ENCODE measurements at regions not wholly inside any gene's neighbourhood (a gene's known extent, or its start where the extent isn't known, plus 50 kb on each side); places are given as distances from the start of the nearest gene placed in this dataset.

- H3K27me3 ChIP-seq = no peaks in the 10 kb centered on the region
- TF ChIP-seq CTCF (IDR thresholded peaks at IDR 0.05) (no peak), POLR2A (IDR thresholded peaks at IDR 0.05) (no peak)
- H3K27ac ChIP-seq = no peak overlapping the region
- H3K36me3 ChIP-seq = no peaks in the 10 kb centered on the region
- H3K4me1 ChIP-seq = peaks cover 0 to 8% (median 0%) of the 10 kb centered on the region in 4 donors
- H3K9me3 ChIP-seq = no peaks in the 10 kb centered on the region
- no peak for DNase-seq
- no peak overlapping the region for H3K4me3 ChIP-seq
Observed at GRCh38 chr9:14025741-14026140, 288.2 kb downstream of the NFIB start.

GRCh38 chr9:14023285-14023684, 290.7 kb downstream of the NFIB start:
- Histone ChIP-seq H3K9me3 (no peaks in the 10 kb centered on the region), H3K27me3 (no peaks in the 10 kb centered on the region), H3K4me3 (no peak overlapping the region), H3K27ac (no peak overlapping the region), H3K4me1 (peaks cover 0 to 8% (median 0%) of the 10 kb centered on the region in 4 donors), H3K36me3 (no peaks in the 10 kb centered on the region)
- no peak for TF ChIP-seq POLR2A (IDR thresholded peaks at IDR 0.05)
- TF ChIP-seq CTCF (IDR thresholded peaks at IDR 0.05) = no peak
- no peak for DNase-seq

- H3K27ac ChIP-seq = no peak overlapping the region
- H3K4me1 ChIP-seq = peaks cover 0 to 4% (median 0%) of the 10 kb centered on the region in 4 donors
- no peaks in the 10 kb centered on the region for H3K36me3 ChIP-seq
- no peak for TF ChIP-seq POLR2A (IDR thresholded peaks at IDR 0.05)
- TF ChIP-seq CTCF (IDR thresholded peaks at IDR 0.05) = no peak
- H3K4me3 ChIP-seq = no peak overlapping the region
- no peaks in the 10 kb centered on the region for H3K9me3 ChIP-seq
- H3K27me3 ChIP-seq = no peaks in the 10 kb centered on the region
- no peak for DNase-seq
Observed at GRCh38 chr9:14021871-14022525, 291.9 kb downstream of the NFIB start.

- Histone ChIP-seq H3K36me3 (no peaks in the 10 kb centered on the region), H3K27me3 (no peaks in the 10 kb centered on the region), H3K27ac (no peak overlapping the region), H3K9me3 (no peaks in the 10 kb centered on the region), H3K4me3 (no peak overlapping the region), H3K4me1 (no peaks in the 10 kb centered on the region)
- TF ChIP-seq POLR2A (IDR thresholded peaks at IDR 0.05) = no peak
- TF ChIP-seq CTCF (IDR thresholded peaks at IDR 0.05) = no peak
- DNase-seq = no peak
Observed at GRCh38 chr9:14018081-14018480, 295.9 kb downstream of the NFIB start.

GRCh38 chr9:14014744-14015143, 299.2 kb downstream of the NFIB start:
- TF ChIP-seq POLR2A (IDR thresholded peaks at IDR 0.05) (no peak), CTCF (IDR thresholded peaks at IDR 0.05) (no peak)
- no peaks in the 10 kb centered on the region for H3K9me3 ChIP-seq

GRCh38 chr9:14014218-14014617, 299.7 kb downstream of the NFIB start:
- no peak for DNase-seq
- Histone ChIP-seq H3K36me3 (no peaks in the 10 kb centered on the region), H3K4me1 (no peaks in the 10 kb centered on the region), H3K27ac (no peak overlapping the region), H3K9me3 (no peaks in the 10 kb centered on the region), H3K4me3 (no peak overlapping the region), H3K27me3 (no peaks in the 10 kb centered on the region)
- TF ChIP-seq POLR2A (IDR thresholded peaks at IDR 0.05) (no peak), CTCF (IDR thresholded peaks at IDR 0.05) (no peak)

More at GRCh38 chr9:14014744-14015143, 299.2 kb downstream of the NFIB start:
- Histone ChIP-seq H3K4me1 (no peaks in the 10 kb centered on the region), H3K36me3 (no peaks in the 10 kb centered on the region), H3K27me3 (no peaks in the 10 kb centered on the region), H3K4me3 (no peak overlapping the region), H3K27ac (no peak overlapping the region)
- DNase-seq = no peak

Data from Peyer's patch (tissue), 4 donors.